ENCODE measurements at regions not wholly inside any gene's neighbourhood (a gene's known extent, or its start where the extent isn't known, plus 50 kb on each side); places are given as distances from the start of the nearest gene placed in this dataset.

GRCh38 chr12:107431942-107432341 is 253.7 kb upstream of the PWP1 start:
- TF ChIP-seq POLR2A (IDR thresholded peaks at IDR 0.05; ENCODE audit: low read depth, low read length): no peak
- no peak for TF ChIP-seq CTCF (IDR thresholded peaks at IDR 0.05; ENCODE audit: extremely low read depth in 1 of 2, insufficient read depth in 1 of 2, low read depth in 1 of 2, low read length in 2 of 2)
- no peak for TF ChIP-seq POLR2AphosphoS5 (IDR thresholded peaks at IDR 0.05; ENCODE audit: insufficient read depth, low read depth, low read length)
- TF ChIP-seq EZH2 (IDR thresholded peaks at IDR 0.05; ENCODE audit: borderline replicate concordance, low read depth, low read length, severe bottlenecking): no peak
- no peak for TF ChIP-seq MAX (IDR thresholded peaks at IDR 0.05; ENCODE audit: insufficient read depth, insufficient read length)
